Osteoblast (primary cell): ENCODE measurements at regions not wholly inside any gene's neighbourhood (a gene's known extent, or its start where the extent isn't known, plus 50 kb on each side); places are given as distances from the start of the nearest gene placed in this dataset.
A peak's percentile ranks its signal among the peaks of the same experiment; 100 is the strongest.

ENCODE experiments used
- DNase-seq: peaks from one replicate; pipeline ENCODE4 v3.0.0; 2011; ENCODE audit warnings: low spot score, mixed read lengths; ENCODE audit not compliant: insufficient read length; ENCODE audit errors: missing footprints
- H2AFZ ChIP-seq: 2 replicates; pipeline ENCODE4 v1.6.0; 2011; ENCODE audit warnings: mild to moderate bottlenecking, low read length
- H3K27ac ChIP-seq: 2 replicates; pipeline ENCODE4 v1.5.1; 2011; ENCODE audit warnings: mild to moderate bottlenecking, low read depth, low read length, moderate library complexity
- H3K27me3 ChIP-seq: 2 replicates; pipeline ENCODE4 v1.6.0; 2012; ENCODE audit warnings: mild to moderate bottlenecking, control low read depth, inconsistent platforms, low read length, moderate library complexity; ENCODE audit not compliant: insufficient read depth
- H3K36me3 ChIP-seq: 2 replicates; pipeline ENCODE4 v1.5.1; 2011; ENCODE audit warnings: mild to moderate bottlenecking, low read length, control low read depth, moderate library complexity; ENCODE audit not compliant: insufficient read depth
- H3K4me1 ChIP-seq: 2 replicates; pipeline ENCODE4 v1.5.1; 2011; ENCODE audit warnings: mild to moderate bottlenecking, low read length, control low read depth, moderate library complexity; ENCODE audit not compliant: insufficient read depth
- H3K4me2 ChIP-seq: 2 replicates; pipeline ENCODE4 v1.6.0; 2011; ENCODE audit warnings: mild to moderate bottlenecking, low read length; ENCODE audit not compliant: insufficient read depth
- H3K4me3 ChIP-seq: fragments of 200-600 bp; sonication (generic); 3 replicates; pipeline ENCODE4 v1.5.1; 2012; ENCODE audit warnings: mild to moderate bottlenecking, low read length, inconsistent platforms; ENCODE audit not compliant: insufficient read depth
- H3K79me2 ChIP-seq: 2 replicates; pipeline ENCODE4 v1.6.0; 2012; ENCODE audit warnings: mild to moderate bottlenecking, low read length, control low read depth, inconsistent platforms; ENCODE audit not compliant: insufficient read depth
- H3K9me3 ChIP-seq: 2 replicates; pipeline ENCODE4 v1.5.1; 2011; ENCODE audit warnings: low read depth, low read length, control low read depth
- H4K20me1 ChIP-seq: 2 replicates; pipeline ENCODE4 v1.6.0; 2012; ENCODE audit warnings: mild to moderate bottlenecking, low read length, control low read depth; ENCODE audit not compliant: insufficient read depth
- CTCF ChIP-seq: IDR thresholded peaks from 2 replicates; pipeline ENCODE4 v1.5.1; 2011; ENCODE audit warnings: mild to moderate bottlenecking, low read depth, low read length, moderate library complexity; ENCODE audit errors: extremely low read depth

- Histone ChIP-seq H3K4me3 (no peak overlapping the region), H3K9me3 (no peaks in the 10 kb centered on the region), H3K27ac (no peak overlapping the region), H3K4me2 (no peak overlapping the region), H3K36me3 (no peaks in the 10 kb centered on the region), H4K20me1 (no peaks in the 10 kb centered on the region), H3K4me1 (no peaks in the 10 kb centered on the region), H3K27me3 (no peaks in the 10 kb centered on the region), H3K79me2 (no peaks in the 10 kb centered on the region), H2AFZ (no peak overlapping the region)
- no peak for TF ChIP-seq CTCF
- no peak for DNase-seq
Measured at GRCh38 chr21:15332572-15332971, 267.8 kb upstream of the NRIP1 start.

- no peaks in the 10 kb centered on the region for H3K27me3 ChIP-seq
- H3K4me2 ChIP-seq = no peak overlapping the region
- H2AFZ ChIP-seq = no peak overlapping the region
- H3K36me3 ChIP-seq = no peaks in the 10 kb centered on the region
- H3K9me3 ChIP-seq = no peaks in the 10 kb centered on the region
- H4K20me1 ChIP-seq = no peaks in the 10 kb centered on the region
- peak; percentile 11 for DNase-seq
- no peak overlapping the region for H3K4me3 ChIP-seq
- H3K79me2 ChIP-seq = no peaks in the 10 kb centered on the region
- no peaks in the 10 kb centered on the region for H3K4me1 ChIP-seq
- TF ChIP-seq CTCF = no peak
- no peak overlapping the region for H3K27ac ChIP-seq
Measured at GRCh38 chr21:15333136-15333710, 268.4 kb upstream of the NRIP1 start.

GRCh38 chr21:15333951-15334350, 269.2 kb upstream of the NRIP1 start:
- no peaks in the 10 kb centered on the region for H3K27me3 ChIP-seq
- no peak overlapping the region for H3K4me2 ChIP-seq
- H3K9me3 ChIP-seq = no peaks in the 10 kb centered on the region
- H3K4me3 ChIP-seq = no peak overlapping the region
- no peaks in the 10 kb centered on the region for H4K20me1 ChIP-seq
- no peak for TF ChIP-seq CTCF
- no peaks in the 10 kb centered on the region for H3K4me1 ChIP-seq
- no peak for DNase-seq
- no peak overlapping the region for H2AFZ ChIP-seq
- H3K27ac ChIP-seq = no peak overlapping the region
- no peaks in the 10 kb centered on the region for H3K36me3 ChIP-seq
- H3K79me2 ChIP-seq = no peaks in the 10 kb centered on the region

- no peaks in the 10 kb centered on the region for H4K20me1 ChIP-seq
Measured at GRCh38 chr21:15343066-15343465, 278.3 kb upstream of the NRIP1 start.

More at GRCh38 chr21:15343066-15343465, 278.3 kb upstream of the NRIP1 start:
- Histone ChIP-seq H3K4me2 (no peak overlapping the region), H3K27ac (no peak overlapping the region), H3K79me2 (no peaks in the 10 kb centered on the region), H3K36me3 (no peaks in the 10 kb centered on the region), H3K9me3 (no peaks in the 10 kb centered on the region), H3K4me3 (no peak overlapping the region), H3K27me3 (no peaks in the 10 kb centered on the region), H3K4me1 (no peaks in the 10 kb centered on the region), H2AFZ (no peak overlapping the region)
- no peak for DNase-seq
- TF ChIP-seq CTCF = no peak
